ENCODE measurements at regions not wholly inside any gene's neighbourhood (a gene's known extent, or its start where the extent isn't known, plus 50 kb on each side); places are given as distances from the start of the nearest gene placed in this dataset.

GRCh38 chr13:65642996-65643395 is 1587.1 kb downstream of the PCDH9 start:
- H3K4me1 ChIP-seq = no peaks in the 10 kb centered on the region
- H3K27me3 ChIP-seq = no peaks in the 10 kb centered on the region
- WGBS, 2 donors = 39 to 64% methylated on average over 4 of the region's 4 CpGs
- H3K27ac ChIP-seq = no peak overlapping the region
- DNase-seq = no peak
- intact Hi-C loops (cut with DNase I) = no loop called here
- H3K36me3 ChIP-seq = no peaks in the 10 kb centered on the region
- H3K4me3 ChIP-seq = no peak overlapping the region
- TF ChIP-seq POLR2A (IDR thresholded peaks at IDR 0.05) (no peak), CTCF (IDR thresholded peaks at IDR 0.05) (no peak)
- H3K9me3 ChIP-seq = no peaks in the 10 kb centered on the region

- intact Hi-C loops (cut with DNase I) = no loop called here
- H3K4me1 ChIP-seq = no peaks in the 10 kb centered on the region
- H3K36me3 ChIP-seq = no peaks in the 10 kb centered on the region
- no peak for DNase-seq
- H3K9me3 ChIP-seq = no peaks in the 10 kb centered on the region
- no peaks in the 10 kb centered on the region for H3K27me3 ChIP-seq
- no peak overlapping the region for H3K4me3 ChIP-seq
- TF ChIP-seq POLR2A (IDR thresholded peaks at IDR 0.05) (no peak), CTCF (IDR thresholded peaks at IDR 0.05) (no peak)
- H3K27ac ChIP-seq = no peak overlapping the region
These were observed 1587.8 kb downstream of the PCDH9 start for GRCh38 chr13:65642301-65642700.

GRCh38 chr13:65638572-65639168 is 1591.5 kb downstream of the PCDH9 start:
- Histone ChIP-seq H3K36me3 (no peaks in the 10 kb centered on the region), H3K27ac (no peak overlapping the region), H3K9me3 (no peaks in the 10 kb centered on the region), H3K27me3 (no peaks in the 10 kb centered on the region), H3K4me3 (no peak overlapping the region), H3K4me1 (no peaks in the 10 kb centered on the region)
- TF ChIP-seq CTCF (IDR thresholded peaks at IDR 0.05) = peak in 4 of 6 experiments; percentile 23 to 34 (median 28)
- no peak for TF ChIP-seq POLR2A (IDR thresholded peaks at IDR 0.05)
- intact Hi-C loops (cut with DNase I) = no loop called here
- no peak for DNase-seq
- 14 to 15% methylated on average over 2 of the region's 2 CpGs for WGBS, 2 donors

GRCh38 chr13:65633806-65634205 is 1596.3 kb downstream of the PCDH9 start:
- no peak for DNase-seq
- intact Hi-C loops (cut with DNase I) = no loop called here
- H3K9me3 ChIP-seq = no peaks in the 10 kb centered on the region
- no peaks in the 10 kb centered on the region for H3K27me3 ChIP-seq
- TF ChIP-seq POLR2A (IDR thresholded peaks at IDR 0.05) (no peak), CTCF (IDR thresholded peaks at IDR 0.05) (no peak)
- no peak overlapping the region for H3K4me3 ChIP-seq
- WGBS, 2 donors = 30 to 31% methylated on average over 1 of the region's 1 CpG
- no peaks in the 10 kb centered on the region for H3K4me1 ChIP-seq
- H3K36me3 ChIP-seq = no peaks in the 10 kb centered on the region
- no peak overlapping the region for H3K27ac ChIP-seq

GRCh38 chr13:65631078-65631477 is 1599.1 kb downstream of the PCDH9 start:
- no peak for TF ChIP-seq POLR2A (IDR thresholded peaks at IDR 0.05)
- no peak for TF ChIP-seq CTCF (IDR thresholded peaks at IDR 0.05)
- H3K36me3 ChIP-seq = no peaks in the 10 kb centered on the region
- no peak for DNase-seq

More at GRCh38 chr13:65631078-65631477, 1599.1 kb downstream of the PCDH9 start:
- no peak overlapping the region for H3K4me3 ChIP-seq
- H3K4me1 ChIP-seq = no peaks in the 10 kb centered on the region
- H3K9me3 ChIP-seq = no peaks in the 10 kb centered on the region
- no peaks in the 10 kb centered on the region for H3K27me3 ChIP-seq
- intact Hi-C loops (cut with DNase I) = no loop called here
- H3K27ac ChIP-seq = no peak overlapping the region
- WGBS, 2 donors = 47 to 48% methylated on average over 2 of the region's 2 CpGs
